Psoas muscle (tissue), 7 donors: ENCODE measurements at regions not wholly inside any gene's neighbourhood (a gene's known extent, or its start where the extent isn't known, plus 50 kb on each side); places are given as distances from the start of the nearest gene placed in this dataset.

ENCODE experiments used
- ATAC-seq, 4 donors: fragments of 200-7000 bp; cut with Tn5 transposase; one replicate each; pipeline ENCODE4 v1.9.1; 2020; ENCODE audit warnings: moderate library complexity in 3 of 4, mild to moderate bottlenecking in 2 of 4
- DNase-seq, 2 donors: peaks; one replicate each; pipeline ENCODE4 v3.0.0-alpha.2; 2020
- H3K27ac ChIP-seq: fragments of 200-600 bp; one replicate; pipeline ENCODE4 v1.8.0; 2022
- H3K27me3 ChIP-seq, 3 donors: fragments of 200-600 bp in 1 of 3; one replicate each; pipeline versions ENCODE4 v1.6.1 to v1.8.0; 2013 to 2022; ENCODE audit warnings: low read length in 2 of 3, mild to moderate bottlenecking in 2 of 3, moderate library complexity in 1 of 3; ENCODE audit not compliant: insufficient read depth in 3 of 3
- H3K36me3 ChIP-seq, 2 donors: fragments of 200-600 bp in 1 of 2; one replicate each; pipeline versions ENCODE4 v1.6.1 to v1.8.0; 2013 to 2022; ENCODE audit warnings: low read depth in 1 of 2, mild to moderate bottlenecking in 1 of 2, moderate library complexity in 1 of 2; ENCODE audit not compliant: insufficient read depth in 1 of 2
- H3K4me1 ChIP-seq: fragments of 200-600 bp; one replicate; pipeline ENCODE4 v1.8.0; 2022
- H3K4me3 ChIP-seq: fragments of 200-600 bp; one replicate; pipeline ENCODE4 v1.8.0; 2022; ENCODE audit warnings: mild to moderate bottlenecking
- H3K9me3 ChIP-seq: fragments of 200-600 bp; one replicate; pipeline ENCODE4 v1.8.0; 2022
- WGBS, 3 donors: extraction: QIAGEN DNeasy Blood & Tissue Kit; methylation state at CpG; one replicate each; pipeline versions ENCODE4 v1.1.6 to v1.1.7; 2013; 5-methylcytosine and 5-hydroxymethylcytosine counted together
- intact Hi-C, 2 donors: fragments of 100-400 bp; cut with DNase I; formaldehyde crosslinking; loops; one replicate each; pipeline versions ENCODE4 v1.11.0 to v1.14.2; 2022
- TF ChIP-seq, protein P1 (sequence below): fragments of 200-600 bp; IDR thresholded peaks from one replicate; pipeline ENCODE4 v1.8.0; 2022; ENCODE audit warnings: antibody characterized with exemption
- donor health status: healthy with polysubstance abuse.
- donor health status: DM: no; HTN: no; CAD: no; lungs with moderate emphysema.
- donor health status: Bipolar disorder and iron deficiency.
- donor health status: healthy.
- donor health status: DM: yes; HTN: yes; CAD: no.
- donor health status: DM: no; HTN: no; CAD: no.
- donor health status: DM: yes; HTN: yes; CAD: no.

DNA sequence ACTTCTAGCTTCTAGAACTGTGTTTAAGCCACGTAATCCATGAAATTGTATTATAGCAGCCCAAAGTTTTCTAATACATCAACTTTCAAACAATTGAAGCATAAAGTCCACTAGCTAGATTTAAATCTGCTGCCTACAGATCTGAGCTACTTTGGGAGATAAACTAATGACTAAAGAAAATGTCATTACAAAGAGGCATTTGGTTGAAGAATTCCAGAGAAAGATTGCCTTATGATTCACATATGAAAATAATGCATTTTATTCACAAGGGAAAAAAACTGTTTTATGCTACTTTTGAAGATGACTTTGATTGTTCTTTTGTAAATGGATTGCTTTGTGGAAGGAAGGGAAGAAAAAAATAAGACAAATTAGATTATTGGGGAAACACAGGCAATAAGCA, 124.1 kb upstream of the SLIT2 start:
- H3K9me3 ChIP-seq: no peaks in the 10 kb centered on the region
- intact Hi-C loops: no loop called here
- no peak overlapping the region for H3K4me3 ChIP-seq
- H3K27ac ChIP-seq: no peak overlapping the region
- no peaks in the 10 kb centered on the region for H3K27me3 ChIP-seq
- TF ChIP-seq, protein P1, sequence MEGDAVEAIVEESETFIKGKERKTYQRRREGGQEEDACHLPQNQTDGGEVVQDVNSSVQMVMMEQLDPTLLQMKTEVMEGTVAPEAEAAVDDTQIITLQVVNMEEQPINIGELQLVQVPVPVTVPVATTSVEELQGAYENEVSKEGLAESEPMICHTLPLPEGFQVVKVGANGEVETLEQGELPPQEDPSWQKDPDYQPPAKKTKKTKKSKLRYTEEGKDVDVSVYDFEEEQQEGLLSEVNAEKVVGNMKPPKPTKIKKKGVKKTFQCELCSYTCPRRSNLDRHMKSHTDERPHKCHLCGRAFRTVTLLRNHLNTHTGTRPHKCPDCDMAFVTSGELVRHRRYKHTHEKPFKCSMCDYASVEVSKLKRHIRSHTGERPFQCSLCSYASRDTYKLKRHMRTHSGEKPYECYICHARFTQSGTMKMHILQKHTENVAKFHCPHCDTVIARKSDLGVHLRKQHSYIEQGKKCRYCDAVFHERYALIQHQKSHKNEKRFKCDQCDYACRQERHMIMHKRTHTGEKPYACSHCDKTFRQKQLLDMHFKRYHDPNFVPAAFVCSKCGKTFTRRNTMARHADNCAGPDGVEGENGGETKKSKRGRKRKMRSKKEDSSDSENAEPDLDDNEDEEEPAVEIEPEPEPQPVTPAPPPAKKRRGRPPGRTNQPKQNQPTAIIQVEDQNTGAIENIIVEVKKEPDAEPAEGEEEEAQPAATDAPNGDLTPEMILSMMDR: no peak
- DNase-seq (no peak), ATAC-seq (no peak)
- no peaks in the 10 kb centered on the region for H3K36me3 ChIP-seq
- no peaks in the 10 kb centered on the region for H3K4me1 ChIP-seq
- 72 to 80% (median 78%) methylated on average over 1 of the region's 1 CpG for WGBS, 3 donors

DNA sequence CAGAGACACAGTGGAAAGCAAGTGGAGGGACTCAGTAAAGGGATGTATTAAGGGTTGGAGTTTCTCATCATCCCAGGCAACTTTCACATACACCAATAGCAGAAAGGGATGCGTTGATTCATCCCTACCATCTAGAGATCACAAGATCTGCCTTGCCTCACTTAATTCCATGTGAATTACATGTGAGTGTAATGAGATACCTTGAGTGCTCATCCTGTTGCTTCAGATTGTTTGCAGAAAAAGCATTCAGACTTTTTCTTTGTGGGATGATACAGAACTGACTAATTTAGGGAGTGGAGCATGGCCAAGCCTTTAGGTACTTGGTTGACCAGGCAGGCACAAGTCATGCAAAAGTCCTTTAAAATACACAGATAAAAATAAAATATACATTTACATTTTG, 124.8 kb upstream of the SLIT2 start:
- no peak for ATAC-seq
- Histone ChIP-seq H3K36me3 (no peaks in the 10 kb centered on the region), H3K9me3 (no peaks in the 10 kb centered on the region), H3K27ac (no peak overlapping the region), H3K4me1 (no peaks in the 10 kb centered on the region), H3K27me3 (no peaks in the 10 kb centered on the region), H3K4me3 (no peak overlapping the region)
- 84 to 93% (median 86%) methylated on average over 1 of the region's 1 CpG for WGBS, 3 donors
- TF ChIP-seq, protein P1: no peak
- intact Hi-C loops: no loop called here
- no peak for DNase-seq

DNA sequence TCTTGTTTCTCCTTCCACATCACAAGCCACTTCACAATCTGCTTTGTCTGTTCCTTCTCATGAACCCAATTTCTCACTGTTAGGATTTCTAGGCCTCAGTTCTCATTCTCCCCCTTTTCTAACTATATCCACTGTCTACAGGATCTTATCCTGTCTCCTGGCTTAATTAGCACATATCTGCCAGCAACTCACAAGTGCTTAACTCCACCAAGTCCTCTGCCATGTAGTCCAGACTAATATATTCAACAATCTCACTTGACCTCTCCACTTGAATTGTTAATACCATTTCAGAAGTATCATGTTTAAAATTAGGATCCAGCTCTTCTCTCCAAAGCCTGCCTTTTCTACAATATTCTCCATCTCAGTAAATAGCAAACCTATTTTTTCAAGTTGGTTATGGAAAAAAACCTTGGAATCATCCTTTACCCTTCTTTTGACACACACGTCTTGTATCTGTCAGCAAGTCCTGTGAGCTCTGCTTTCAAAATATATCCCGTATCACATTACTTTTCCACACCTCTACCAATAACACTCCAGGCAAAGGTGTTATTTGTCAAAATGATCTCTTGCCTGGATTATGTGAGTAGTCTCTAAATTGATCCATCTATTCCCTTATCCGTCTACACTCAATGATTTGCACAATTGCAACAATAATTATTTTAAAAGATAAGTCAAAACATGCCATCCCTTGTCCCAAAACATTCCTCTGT, 127.2 kb upstream of the SLIT2 start:
- H3K27me3 ChIP-seq: no peaks in the 10 kb centered on the region
- intact Hi-C loops: no loop called here

GRCh38 chr4:20122198-20122988, 129.3 kb upstream of the SLIT2 start:
- Histone ChIP-seq H3K27ac (no peak overlapping the region), H3K4me1 (no peaks in the 10 kb centered on the region), H3K9me3 (no peaks in the 10 kb centered on the region), H3K4me3 (no peak overlapping the region), H3K36me3 (no peaks in the 10 kb centered on the region), H3K27me3 (no peaks in the 10 kb centered on the region)
- intact Hi-C loops: no loop called here
- ATAC-seq (no peak), DNase-seq (no peak)
- 82 to 85% (median 83%) methylated on average over 4 of the region's 4 CpGs for WGBS, 3 donors
- TF ChIP-seq, protein P1: no peak

More for the DNA sequence above, 127.2 kb upstream of the SLIT2 start:
- H3K4me3 ChIP-seq: no peak overlapping the region
- no peaks in the 10 kb centered on the region for H3K9me3 ChIP-seq
- no peaks in the 10 kb centered on the region for H3K4me1 ChIP-seq
- WGBS, 3 donors: 64 to 69% (median 66%) methylated on average over 3 of the region's 3 CpGs
- TF ChIP-seq, protein P1: no peak
- no peak overlapping the region for H3K27ac ChIP-seq
- DNase-seq (no peak), ATAC-seq (no peak)
- H3K36me3 ChIP-seq: no peaks in the 10 kb centered on the region
